GM23248 (cell line): ENCODE measurements at regions not wholly inside any gene's neighbourhood (a gene's known extent, or its start where the extent isn't known, plus 50 kb on each side); places are given as distances from the start of the nearest gene placed in this dataset.
A peak's percentile ranks its signal among the peaks of the same experiment; 100 is the strongest.

Experiments
- DNase-seq: peaks from one replicate; pipeline ENCODE4 v3.0.0-alpha.2; 2015
- H2AFZ ChIP-seq: fragments of 200-600 bp; sonication (generic); 2 replicates; pipeline ENCODE4 v1.6.1; 2016; ENCODE audit warnings: antibody characterized with exemption
- H3F3A ChIP-seq: fragments of 200-600 bp; sonication (generic); 2 replicates; pipeline ENCODE4 v1.6.1; 2016; ENCODE audit warnings: mild to moderate bottlenecking, antibody characterized with exemption, mixed run types; ENCODE audit not compliant: insufficient read depth
- H3K27ac ChIP-seq: fragments of 200-600 bp; sonication (generic); 2 replicates; pipeline ENCODE4 v1.5.1; 2016; ENCODE audit warnings: mild to moderate bottlenecking
- H3K27me3 ChIP-seq: fragments of 200-600 bp; sonication (generic); replicated peaks from 2 replicates; pipeline ENCODE4 v1.6.1; 2016; ENCODE audit warnings: mild to moderate bottlenecking; ENCODE audit not compliant: insufficient read depth
- H3K36me3 ChIP-seq: fragments of 200-600 bp; sonication (generic); 2 replicates; pipeline ENCODE4 v1.6.1; 2016; ENCODE audit warnings: low read depth, mild to moderate bottlenecking
- H3K4me1 ChIP-seq: fragments of 200-600 bp; sonication (generic); 2 replicates; pipeline ENCODE4 v1.6.1; 2016; ENCODE audit warnings: mild to moderate bottlenecking; ENCODE audit not compliant: insufficient read depth
- H3K4me2 ChIP-seq: fragments of 200-600 bp; sonication (generic); one replicate; pipeline ENCODE4 v1.6.1; 2016; ENCODE audit warnings: mild to moderate bottlenecking; ENCODE audit not compliant: unreplicated experiment
- H3K4me3 ChIP-seq: fragments of 200-600 bp; sonication (generic); 2 replicates; pipeline ENCODE4 v1.5.1; 2016; ENCODE audit warnings: mild to moderate bottlenecking
- H3K79me2 ChIP-seq: fragments of 200-600 bp; sonication (generic); 2 replicates; pipeline ENCODE4 v1.6.1; 2016; ENCODE audit warnings: mild to moderate bottlenecking; ENCODE audit not compliant: insufficient read depth
- H3K9ac ChIP-seq: fragments of 200-600 bp; sonication (generic); 2 replicates; pipeline ENCODE4 v1.6.1; 2016; ENCODE audit warnings: mild to moderate bottlenecking
- H3K9me2 ChIP-seq: fragments of 200-600 bp; sonication (generic); 2 replicates; pipeline ENCODE4 v1.6.1; 2016; ENCODE audit warnings: mixed run types, mild to moderate bottlenecking, moderate library complexity; ENCODE audit not compliant: insufficient read depth
- H3K9me3 ChIP-seq: fragments of 200-600 bp; sonication (generic); one replicate; pipeline ENCODE4 v1.6.1; 2017; ENCODE audit warnings: low read depth
- H4K20me1 ChIP-seq: fragments of 200-600 bp; sonication (generic); 2 replicates; pipeline ENCODE4 v1.6.0; 2016; ENCODE audit not compliant: insufficient read depth
- EZH2 ChIP-seq: fragments of 200-600 bp; sonication (generic); IDR thresholded peaks from 2 replicates; pipeline ENCODE4 v1.6.1; 2018; ENCODE audit warnings: antibody characterized with exemption, mild to moderate bottlenecking; ENCODE audit not compliant: insufficient read depth, poor library complexity, severe bottlenecking
- EZH2phosphoT487 ChIP-seq: fragments of 200-600 bp; sonication (generic); IDR thresholded peaks from 2 replicates; pipeline ENCODE4 v1.6.1; 2018; ENCODE audit warnings: antibody characterized with exemption, moderate library complexity, mild to moderate bottlenecking, low read depth; ENCODE audit not compliant: insufficient read depth
- WGBS, 2 experiments: methylation state at CpG; one replicate each; pipeline ENCODE4 v1.1.6; 2015 to 2017; ENCODE audit warnings: low lambda C conversion rate in 2 of 2, low coverage in 1 of 2; ENCODE audit errors: missing lambda C conversion rate in 2 of 2; 5-methylcytosine and 5-hydroxymethylcytosine counted together
- in situ Hi-C: fragments of 300-500 bp; cut with MboI; formaldehyde crosslinking; loops from 2 replicates; pipeline ENCODE4 v1.15.0; 2020

DNA sequence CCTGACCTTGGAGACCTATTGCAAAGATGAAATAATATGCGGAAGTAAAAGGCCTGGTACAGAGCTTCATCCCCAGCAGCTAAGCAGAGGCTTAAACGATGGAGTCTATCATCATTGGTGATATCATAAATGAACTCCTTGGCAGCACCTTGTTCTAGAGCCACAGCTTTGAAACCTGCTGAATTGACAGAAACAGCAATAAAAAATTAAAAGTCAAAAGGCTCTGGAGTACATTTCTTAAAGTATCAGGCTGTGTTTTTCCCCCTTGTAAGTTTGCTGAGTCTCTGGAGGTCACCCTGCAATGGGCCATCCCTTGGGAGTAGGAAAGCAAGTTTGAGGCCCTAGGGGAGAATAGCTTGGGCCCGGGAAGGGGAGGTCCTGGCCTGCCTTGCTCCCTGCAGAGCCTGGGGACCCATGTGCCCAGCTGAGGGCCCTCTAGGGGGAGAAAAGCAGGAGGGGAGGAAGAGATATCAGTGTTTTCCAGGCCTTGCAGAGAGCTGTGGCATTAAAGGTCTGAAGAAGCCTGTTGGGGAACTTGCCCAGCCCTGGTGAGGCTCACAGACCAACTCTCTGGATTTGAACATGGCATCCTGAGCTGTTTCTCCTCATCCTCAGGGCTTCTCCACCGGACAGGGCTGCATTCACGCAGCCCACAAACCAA is 416.1 kb downstream of the ZNF536 start:
- no peak for DNase-seq
- TF ChIP-seq EZH2phosphoT487, result no peak
- no peak for TF ChIP-seq EZH2
- Histone ChIP-seq H3K4me2 (no peak overlapping the region), H3K9ac (no peak overlapping the region), H4K20me1 (no peaks in the 10 kb centered on the region), H3K36me3 (no peaks in the 10 kb centered on the region), H3K4me1 (no peaks in the 10 kb centered on the region), H3K9me2 (no peaks in the 10 kb centered on the region), H3F3A (no peaks in the 10 kb centered on the region), H3K9me3 (no peaks in the 10 kb centered on the region), H3K4me3 (no peak overlapping the region), H3K79me2 (no peaks in the 10 kb centered on the region), H3K27me3 (no peaks in the 10 kb centered on the region; the same call in 1 of the 2 replicates), H2AFZ (no peak overlapping the region), H3K27ac (no peak overlapping the region)
- in situ Hi-C loops, result no loop called here
- WGBS, 2 experiments, result 61 to 67% methylated on average over 5 of the region's 5 CpGs

DNA sequence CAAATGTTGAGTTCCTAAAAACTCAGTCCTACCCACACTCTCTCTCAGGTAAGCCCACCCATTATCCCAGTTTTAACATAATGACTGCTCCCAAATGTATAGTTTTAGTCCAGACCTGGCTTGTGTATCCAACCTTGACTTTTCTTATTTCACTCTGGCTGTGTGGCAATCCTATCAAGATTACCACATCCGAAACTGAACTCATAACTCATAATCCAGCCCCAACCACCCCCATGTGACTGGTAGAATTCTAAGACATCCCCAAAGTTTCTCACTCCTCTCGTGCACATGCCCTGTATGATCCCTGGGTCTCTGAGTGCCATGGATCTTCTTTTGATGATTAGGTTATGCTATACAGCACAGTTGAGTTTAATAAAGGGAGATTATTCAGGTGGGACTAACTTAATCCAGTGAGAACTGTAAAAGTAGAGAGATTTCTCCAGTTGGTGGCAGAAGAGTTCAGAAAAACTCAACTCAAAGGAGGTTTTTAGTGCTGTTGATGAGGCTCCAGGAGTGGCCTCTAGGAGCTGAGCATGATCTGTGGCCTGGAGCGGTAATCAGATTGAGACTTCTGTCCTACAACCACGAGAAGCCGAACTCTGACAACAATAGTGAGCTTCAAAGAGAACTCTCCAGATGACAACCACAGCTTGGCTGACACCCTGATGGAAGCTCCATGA is 413.4 kb downstream of the ZNF536 start:
- Histone ChIP-seq H3K27me3 (peaks cover 6% of the 10 kb centered on the region; the same call in 1 of the 2 replicates), H3K4me2 (no peak overlapping the region), H3K9me2 (no peaks in the 10 kb centered on the region), H3K36me3 (no peaks in the 10 kb centered on the region), H3K9ac (no peak overlapping the region), H3K27ac (no peak overlapping the region), H2AFZ (no peak overlapping the region), H3K9me3 (no peaks in the 10 kb centered on the region), H3F3A (no peaks in the 10 kb centered on the region), H4K20me1 (no peaks in the 10 kb centered on the region), H3K79me2 (no peaks in the 10 kb centered on the region), H3K4me3 (no peak overlapping the region), H3K4me1 (no peaks in the 10 kb centered on the region)
- 50% methylated on average over 5 of the region's 5 CpGs for WGBS, 2 experiments
- TF ChIP-seq EZH2phosphoT487, result no peak
- no peak for TF ChIP-seq EZH2
- DNase-seq, result peak; percentile 28
- in situ Hi-C loops, result no loop called here

DNA sequence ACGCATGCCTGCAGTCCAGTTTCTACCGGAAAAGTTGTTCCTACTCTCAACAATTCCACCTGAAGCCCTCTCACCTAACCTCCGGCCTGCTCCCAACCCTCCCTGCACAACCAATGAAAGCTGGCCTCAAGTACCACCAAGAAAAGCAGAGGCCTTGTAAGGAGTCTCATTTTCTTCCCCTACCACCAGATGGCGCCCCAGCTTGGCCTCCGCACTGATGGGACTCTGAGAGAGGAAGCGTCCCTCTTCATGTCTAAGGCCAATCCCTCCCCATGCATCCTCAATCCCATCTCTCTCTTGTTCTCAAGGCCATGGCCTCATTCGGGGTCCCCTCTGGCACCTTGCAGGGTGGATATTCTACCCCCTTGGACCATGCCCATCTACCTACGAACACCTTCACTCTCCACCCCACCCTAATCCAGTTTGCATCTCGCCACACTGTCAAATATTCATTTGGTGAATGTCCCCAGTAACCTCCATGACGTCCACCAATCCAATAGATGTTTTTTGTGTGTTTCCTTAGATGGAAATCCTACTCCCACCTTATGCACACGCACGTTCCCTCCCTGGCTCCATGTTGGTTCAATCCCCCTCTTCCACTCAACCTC is 412.8 kb downstream of the ZNF536 start:
- in situ Hi-C loops, result no loop called here
- Histone ChIP-seq H3K4me1 (no peaks in the 10 kb centered on the region), H4K20me1 (no peaks in the 10 kb centered on the region), H3K79me2 (no peaks in the 10 kb centered on the region), H3K9me3 (no peaks in the 10 kb centered on the region), H2AFZ (no peak overlapping the region), H3K36me3 (no peaks in the 10 kb centered on the region), H3K9ac (no peak overlapping the region), H3K4me3 (no peak overlapping the region), H3K27me3 (peaks cover 6% of the 10 kb centered on the region; the same call in 1 of the 2 replicates), H3K4me2 (no peak overlapping the region), H3F3A (no peaks in the 10 kb centered on the region), H3K9me2 (no peaks in the 10 kb centered on the region), H3K27ac (no peak overlapping the region)
- peak; percentile 54 for DNase-seq
- WGBS, 2 experiments, result 66 to 68% methylated on average over 12 of the region's 12 CpGs
- TF ChIP-seq EZH2phosphoT487 (no peak), EZH2 (no peak)

DNA sequence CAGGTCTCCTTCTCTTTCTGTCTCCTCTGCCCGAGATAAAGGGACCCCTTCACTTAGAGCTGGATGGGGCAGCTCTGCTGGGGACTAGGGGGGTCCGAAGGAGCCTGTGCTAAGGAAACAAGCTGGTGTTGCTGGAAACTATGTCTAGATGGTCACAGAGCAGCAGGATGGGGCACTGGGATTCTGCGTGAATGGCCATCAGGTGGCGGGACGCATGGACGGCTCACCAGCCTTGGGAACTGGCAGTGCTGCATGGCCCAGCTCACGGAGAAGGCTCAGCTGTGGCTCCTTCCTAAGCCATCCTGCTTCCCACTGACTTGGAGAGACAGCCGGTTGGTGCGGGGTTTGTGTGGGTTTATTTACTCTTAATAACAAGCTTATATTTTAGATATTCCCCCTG is 411.8 kb downstream of the ZNF536 start:
- 69% methylated on average over 9 of the region's 9 CpGs for WGBS, 2 experiments
- Histone ChIP-seq H3K27ac (no peak overlapping the region), H3F3A (no peaks in the 10 kb centered on the region), H4K20me1 (no peaks in the 10 kb centered on the region), H2AFZ (no peak overlapping the region), H3K79me2 (no peaks in the 10 kb centered on the region), H3K27me3 (peaks cover 6% of the 10 kb centered on the region; the same call in 1 of the 2 replicates), H3K9me3 (no peaks in the 10 kb centered on the region), H3K9ac (no peak overlapping the region), H3K36me3 (no peaks in the 10 kb centered on the region), H3K4me3 (no peak overlapping the region), H3K4me1 (no peaks in the 10 kb centered on the region), H3K9me2 (no peaks in the 10 kb centered on the region), H3K4me2 (no peak overlapping the region)
- DNase-seq, result no peak
- in situ Hi-C loops, result no loop called here
- no peak for TF ChIP-seq EZH2
- no peak for TF ChIP-seq EZH2phosphoT487
